22Rv1 (cell line): ENCODE measurements at regions not wholly inside any gene's neighbourhood (a gene's known extent, or its start where the extent isn't known, plus 50 kb on each side); places are given as distances from the start of the nearest gene placed in this dataset.
"Not testable (repeated sequence)": the region's sequence is repeated elsewhere in the genome, so short reads cannot be mapped to it uniquely, and the experiment has no call there.

ENCODE experiments used
- CTCF ChIP-seq: fragments of 450-650 bp; IDR thresholded peaks from 2 replicates; pipeline ENCODE4 v1.5.1; 2017; ENCODE audit warnings: mild to moderate bottlenecking
- ZFX ChIP-seq: fragments of 450-650 bp; IDR thresholded peaks from 2 replicates; pipeline ENCODE4 v1.6.1; 2017; ENCODE audit warnings: antibody characterized with exemption, borderline replicate concordance

GRCh38 chr3:124069706-124070105 is 77.8 kb upstream of the ROPN1 start:
- not testable (repeated sequence) for TF ChIP-seq CTCF, ZFX
